NCI-H748 treated with DMSO at 0.1 percent for 48 hours (cell line): ENCODE measurements at regions not wholly inside any gene's neighbourhood (a gene's known extent, or its start where the extent isn't known, plus 50 kb on each side); places are given as distances from the start of the nearest gene placed in this dataset.
A peak's percentile ranks its signal among the peaks of the same experiment; 100 is the strongest.

Experiments
- DNase-seq: peaks from one replicate; lab custom pipeline; 2025; lab: John Stamatoyannopoulos, UW

DNA sequence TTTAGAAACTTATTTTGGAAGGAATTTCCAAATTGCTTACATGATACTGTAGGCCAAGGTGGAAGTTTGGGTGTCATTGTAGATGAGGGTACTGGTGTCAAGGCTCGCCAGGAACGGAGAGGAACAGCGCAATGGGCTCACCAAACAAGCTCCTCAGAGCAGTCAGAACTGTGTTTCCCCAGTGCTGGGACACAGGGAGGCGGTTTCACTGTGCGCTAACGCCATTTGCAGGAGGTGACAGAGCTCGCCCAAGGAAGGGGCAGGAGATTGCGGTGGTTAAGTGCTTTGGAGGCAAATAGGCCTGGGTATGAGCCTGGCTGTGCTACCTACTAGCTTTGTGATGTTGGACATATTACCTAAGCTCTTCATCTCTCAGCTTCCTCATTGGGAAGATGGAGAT, 57.3 kb downstream of the HHEX start:
- no peak for DNase-seq

DNA sequence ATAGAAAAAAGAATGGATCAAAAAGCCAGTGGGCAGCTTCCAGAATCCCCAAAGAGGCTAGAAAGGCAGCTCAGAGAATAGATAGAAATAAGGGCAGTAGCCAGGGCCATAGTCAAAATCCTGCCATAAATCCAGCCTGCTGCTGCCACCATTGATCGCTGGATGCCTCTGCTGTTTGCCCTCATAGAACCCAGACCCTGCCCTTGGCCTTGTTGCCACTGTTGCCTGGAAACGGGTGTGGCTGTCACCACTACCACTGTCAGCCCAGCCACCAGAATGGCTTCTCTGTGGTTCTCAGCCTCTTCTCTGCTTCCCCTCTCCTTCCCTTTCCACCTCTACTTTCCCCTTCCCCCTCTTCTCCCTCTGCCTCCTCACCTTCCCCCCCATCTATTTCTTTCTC, 57.8 kb downstream of the HHEX start:
- no peak for DNase-seq

DNA sequence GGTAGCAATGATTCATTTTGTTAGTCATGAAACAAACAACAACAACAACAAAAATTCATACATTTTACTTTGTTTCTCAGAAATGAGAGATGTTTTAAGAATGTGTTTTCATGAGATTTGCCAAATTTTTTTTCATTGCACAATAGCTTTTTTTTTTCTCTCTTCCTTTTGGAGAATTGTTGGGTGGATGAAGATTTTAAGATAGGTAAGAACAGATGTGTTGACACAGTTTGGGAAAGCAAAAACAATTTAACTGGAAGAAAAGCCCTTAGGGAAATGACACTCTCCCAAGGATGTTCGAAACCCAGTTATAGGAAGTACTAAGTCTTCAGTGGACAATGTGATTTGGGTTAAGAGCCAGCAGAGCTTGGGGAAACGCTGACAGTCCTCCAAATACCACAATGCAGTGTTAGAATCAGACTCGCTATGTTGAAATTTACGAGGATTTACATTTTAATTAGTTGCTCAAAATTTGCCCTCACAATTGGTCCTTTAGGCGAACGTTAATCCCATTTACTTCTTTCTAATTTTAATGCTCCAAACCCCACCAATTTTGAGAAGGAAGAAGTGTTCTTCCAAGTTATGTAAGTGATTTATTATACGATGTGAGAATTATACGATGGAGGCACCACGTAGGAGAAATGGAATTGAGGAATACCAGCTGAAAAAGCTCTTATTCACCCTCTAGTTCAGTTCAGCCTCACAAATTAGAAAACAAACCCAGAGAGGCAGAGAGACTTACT, 61.2 kb downstream of the HHEX start:
- DNase-seq, result no peak

DNA sequence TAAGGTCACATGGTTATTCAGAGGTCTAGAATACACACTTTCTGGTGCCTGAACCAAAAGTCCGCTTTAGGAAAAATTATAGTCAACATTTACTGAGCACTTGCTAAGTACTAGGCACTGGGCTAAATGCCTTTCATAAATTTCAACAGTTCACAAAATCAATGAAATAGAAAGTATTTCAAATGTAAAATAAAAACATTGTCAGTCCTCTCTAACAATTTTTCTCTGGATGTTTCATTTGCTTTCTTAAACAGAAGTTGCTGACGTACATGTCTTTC, 61.7 kb downstream of the HHEX start:
- DNase-seq, result no peak

DNA sequence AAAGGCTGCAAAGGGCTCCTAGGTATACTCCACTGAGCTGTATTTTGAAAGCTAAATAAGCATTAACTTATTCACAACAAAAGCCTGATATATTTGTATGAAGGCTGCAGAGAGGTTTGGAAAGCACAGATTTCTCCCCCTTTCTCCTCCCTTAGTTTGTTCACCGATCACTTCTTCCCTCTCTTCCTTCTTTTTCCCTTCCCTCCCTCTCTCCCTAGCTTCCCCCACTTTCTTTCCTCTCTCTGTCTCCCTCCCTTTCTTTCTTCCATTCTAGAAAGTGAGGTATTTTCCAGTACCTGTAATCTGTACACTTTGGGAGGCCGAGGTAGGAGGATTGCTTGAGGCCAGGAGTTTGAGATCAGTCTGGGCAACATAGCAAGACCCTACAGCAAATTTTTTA, 62.1 kb downstream of the HHEX start:
- no peak for DNase-seq

DNA sequence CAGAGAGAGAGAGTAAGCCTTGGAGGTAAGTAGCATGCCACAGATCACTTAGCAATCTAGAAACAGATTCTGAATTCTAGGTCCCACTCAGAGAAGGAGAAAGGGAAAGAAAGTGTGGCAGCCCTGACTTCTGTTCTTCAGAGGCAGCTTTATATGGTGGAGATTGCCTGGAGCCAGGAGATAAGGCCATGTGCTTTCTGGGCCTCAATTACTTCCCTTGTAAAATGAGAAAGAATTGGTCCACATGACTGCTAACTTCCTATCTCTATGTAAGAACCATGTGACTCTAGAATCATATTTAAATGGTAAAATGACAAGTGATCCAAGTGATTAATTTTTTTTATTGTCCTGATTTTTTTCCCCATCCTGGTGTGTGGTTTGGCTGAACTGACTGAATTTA, 64.1 kb downstream of the HHEX start:
- DNase-seq, result no peak

DNA sequence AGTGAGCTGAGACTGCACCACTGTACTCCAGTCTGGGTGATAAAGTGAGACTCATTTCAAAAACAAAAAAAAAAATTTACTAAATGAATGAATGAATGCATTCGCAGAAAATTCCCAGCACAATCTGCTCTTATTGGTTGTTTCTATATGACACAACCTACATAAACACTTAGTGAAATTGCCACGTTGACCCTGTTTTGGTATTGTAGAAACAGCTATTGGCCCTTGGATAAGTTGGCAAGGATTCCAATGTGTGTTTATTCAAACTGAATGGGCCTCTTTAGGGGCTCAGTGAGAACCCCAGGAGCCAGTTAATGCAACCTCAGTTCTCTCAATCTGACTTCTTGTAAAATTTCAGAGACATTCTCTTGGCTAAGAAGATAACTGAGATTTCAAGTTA, 66.0 kb downstream of the HHEX start:
- no peak for DNase-seq

DNA sequence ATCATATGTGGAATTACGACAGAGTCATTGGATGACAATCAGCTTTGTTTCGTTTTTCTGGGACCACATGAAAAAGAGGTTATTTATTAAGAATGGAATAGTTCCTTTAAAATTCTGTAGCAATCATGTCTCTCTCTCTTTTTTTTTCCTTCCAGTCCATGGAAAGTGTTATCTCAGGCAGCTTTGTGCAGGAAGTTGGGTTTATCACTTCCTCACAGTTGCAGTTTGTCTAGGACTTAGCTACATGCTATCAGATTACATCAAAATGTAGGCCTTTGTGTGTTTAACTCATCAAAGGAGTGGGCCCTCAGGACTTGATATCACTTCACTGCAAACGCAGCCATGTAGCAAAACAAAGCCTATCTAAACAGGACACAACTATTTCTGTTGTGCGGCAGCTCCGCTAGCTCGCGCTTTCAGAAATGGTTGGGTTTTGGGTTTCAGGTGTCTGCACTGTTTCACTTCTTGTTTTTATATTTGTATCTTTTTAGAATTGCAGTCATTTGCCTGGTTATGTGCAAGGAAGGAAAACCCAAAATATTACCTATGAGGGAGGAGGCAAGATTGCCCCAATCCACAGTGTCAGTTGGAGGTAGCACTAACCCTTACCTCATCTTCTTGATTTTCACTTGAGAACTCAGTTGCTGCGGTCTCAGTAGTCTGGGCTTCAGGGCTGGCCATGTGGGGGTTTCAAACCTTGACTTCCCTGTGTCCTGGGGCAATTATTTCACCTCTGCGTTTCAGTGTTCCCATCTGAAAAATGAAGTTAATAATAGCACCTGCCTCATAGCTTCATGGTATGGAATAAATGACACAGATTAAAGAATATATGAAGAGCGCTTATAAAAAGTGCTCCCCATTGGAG, 66.7 kb downstream of the HHEX start:
- no peak for DNase-seq

DNA sequence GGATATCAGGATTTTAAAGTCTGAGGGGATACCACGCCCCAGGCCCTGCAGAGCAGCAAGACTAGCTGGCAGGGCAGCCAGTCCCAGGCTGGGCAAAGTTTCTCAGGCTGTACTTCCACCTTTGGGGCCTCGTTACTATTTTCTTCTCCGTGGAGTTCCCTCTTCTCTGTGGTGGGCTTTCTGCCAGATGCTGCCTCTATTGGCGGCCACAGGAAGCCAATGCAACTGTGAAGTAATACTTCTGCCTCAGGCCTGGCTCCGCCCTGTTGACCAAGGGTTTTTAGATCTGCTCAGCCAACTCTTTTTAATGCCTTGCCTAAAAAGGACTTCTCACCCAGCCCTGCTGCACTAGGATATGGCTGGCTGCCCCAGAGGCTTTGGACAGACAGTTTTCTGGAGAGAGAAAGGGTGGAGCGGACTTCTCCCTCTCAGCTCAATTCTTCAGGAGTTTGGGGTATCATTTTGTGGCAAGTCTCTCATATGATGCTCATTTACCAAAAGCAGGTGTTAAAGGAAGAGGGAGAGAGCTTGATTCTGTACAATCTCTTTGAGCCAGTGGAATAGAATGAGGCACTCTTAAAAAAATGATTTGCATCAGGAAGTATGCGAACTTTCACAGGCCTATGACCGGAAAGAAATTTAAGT, 67.4 kb downstream of the HHEX start:
- no peak for DNase-seq

DNA sequence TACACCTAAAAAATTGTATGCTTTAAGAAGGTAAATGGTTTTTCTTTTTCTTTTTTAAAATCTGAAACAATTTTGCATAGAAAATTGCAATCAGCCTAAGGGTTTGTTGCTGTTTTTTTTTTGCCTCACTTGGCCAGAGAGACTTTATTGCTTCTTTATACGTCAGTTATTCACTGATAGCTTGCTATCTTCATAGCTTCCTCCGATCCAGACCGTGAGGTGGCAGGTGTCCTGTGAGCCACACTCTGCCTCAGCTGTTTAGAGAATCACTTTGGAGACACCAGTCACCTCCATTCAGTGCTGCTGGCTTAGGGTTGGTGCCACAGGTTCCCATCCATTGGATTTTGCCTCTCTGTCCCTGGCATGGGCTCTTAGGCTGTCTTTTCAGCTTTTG, 68.0 kb downstream of the HHEX start:
- no peak for DNase-seq

DNA sequence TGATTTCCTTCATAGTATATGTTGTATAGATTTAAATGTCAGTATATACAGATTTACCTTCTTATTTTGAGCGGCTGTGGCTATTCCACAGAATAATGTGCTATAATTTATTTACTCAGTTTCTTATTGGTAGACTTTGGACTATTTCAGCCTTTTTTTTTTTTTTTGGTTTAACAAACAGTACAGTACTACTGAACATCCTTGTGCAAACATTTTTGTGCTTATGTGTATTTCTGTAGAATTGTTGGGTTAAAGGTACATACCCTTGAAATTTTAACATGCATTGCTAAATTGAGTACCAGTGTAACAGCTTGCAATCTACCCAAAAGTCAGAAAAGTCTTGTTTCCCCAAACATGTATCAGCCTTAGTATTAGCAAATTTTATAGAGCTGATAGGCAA, 68.8 kb downstream of the HHEX start:
- no peak for DNase-seq

DNA sequence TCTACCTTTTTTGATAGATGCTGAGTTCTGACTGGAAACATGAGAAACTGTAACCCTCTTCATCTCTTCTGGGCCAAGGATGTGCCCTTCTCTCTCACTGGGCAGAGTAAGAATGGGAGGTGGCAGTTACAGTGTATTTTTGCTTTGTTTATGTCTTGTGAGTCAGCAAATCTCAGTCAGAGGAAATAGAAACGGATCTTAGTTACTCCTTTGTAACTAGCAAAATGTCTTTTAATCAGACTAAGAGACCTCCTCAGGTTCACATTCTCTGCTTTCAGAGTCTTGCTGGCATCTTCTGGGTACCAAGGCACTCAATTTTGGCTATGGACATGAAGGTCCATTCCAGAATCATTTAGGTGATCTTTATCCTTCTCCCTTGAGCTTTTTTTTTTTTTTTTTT, 70.9 kb downstream of the HHEX start:
- no peak for DNase-seq

DNA sequence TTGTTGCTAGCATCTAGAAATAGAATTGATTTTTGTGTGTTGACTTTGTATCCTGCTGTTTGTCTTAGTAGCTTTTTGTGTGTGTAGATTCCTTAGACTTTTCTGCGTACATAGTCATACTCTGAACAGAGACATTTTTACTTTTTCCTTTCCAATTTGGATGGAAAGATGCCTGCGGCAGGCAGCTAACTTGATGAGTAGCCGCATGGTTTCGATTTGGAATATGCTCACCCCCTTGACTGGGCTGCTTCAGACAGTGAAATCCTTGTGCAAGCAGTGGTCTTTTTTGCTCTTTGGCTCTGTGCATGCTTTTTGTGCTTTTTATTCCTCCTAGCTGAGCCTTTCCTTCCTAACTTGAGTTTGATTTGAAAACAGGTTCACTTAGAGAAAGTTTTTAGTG, 71.8 kb downstream of the HHEX start:
- DNase-seq, result no peak

DNA sequence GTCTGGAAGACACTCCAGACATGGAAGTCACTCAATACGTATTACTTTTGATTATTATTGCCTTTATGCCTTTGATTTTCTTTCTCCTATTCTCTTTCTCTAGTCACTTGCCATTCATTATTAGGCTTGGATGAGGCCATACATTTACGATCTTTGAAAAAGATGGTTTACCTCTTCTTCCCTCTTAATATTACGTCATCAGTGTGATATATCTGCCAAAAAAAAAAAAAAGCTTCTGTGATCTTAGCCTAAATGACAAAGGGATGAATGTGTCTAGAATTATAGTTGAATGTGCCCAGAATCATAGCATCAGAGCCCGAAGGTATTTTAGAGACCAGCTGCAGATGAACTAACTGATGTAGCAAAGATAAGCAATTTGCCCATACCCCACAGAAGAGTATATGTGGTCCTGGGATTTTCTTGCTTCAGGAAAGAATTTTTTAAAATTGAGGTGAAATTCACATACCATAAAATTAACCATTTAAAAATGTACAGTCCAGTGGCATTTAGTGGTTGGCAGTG, 73.9 kb downstream of the HHEX start:
- no peak for DNase-seq

DNA sequence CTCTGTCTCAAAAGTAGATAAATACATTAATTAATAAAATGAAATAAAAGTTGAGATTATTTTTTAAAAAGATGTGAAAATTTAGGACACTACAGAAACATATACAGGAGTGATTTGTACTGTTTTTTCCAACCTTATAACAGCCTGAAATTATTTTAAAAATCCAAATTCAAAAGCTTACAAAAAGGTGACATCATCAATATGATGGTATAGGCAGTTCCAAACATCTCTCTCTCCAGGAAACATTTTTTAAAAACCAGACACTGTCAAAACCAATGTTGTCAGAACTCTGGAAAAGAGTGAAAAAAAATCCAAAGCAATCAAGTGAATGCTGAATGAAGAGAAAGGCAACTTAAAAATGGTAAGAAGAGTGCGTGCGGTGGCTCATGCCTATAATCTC, 76.7 kb downstream of the HHEX start:
- DNase-seq, result no peak

DNA sequence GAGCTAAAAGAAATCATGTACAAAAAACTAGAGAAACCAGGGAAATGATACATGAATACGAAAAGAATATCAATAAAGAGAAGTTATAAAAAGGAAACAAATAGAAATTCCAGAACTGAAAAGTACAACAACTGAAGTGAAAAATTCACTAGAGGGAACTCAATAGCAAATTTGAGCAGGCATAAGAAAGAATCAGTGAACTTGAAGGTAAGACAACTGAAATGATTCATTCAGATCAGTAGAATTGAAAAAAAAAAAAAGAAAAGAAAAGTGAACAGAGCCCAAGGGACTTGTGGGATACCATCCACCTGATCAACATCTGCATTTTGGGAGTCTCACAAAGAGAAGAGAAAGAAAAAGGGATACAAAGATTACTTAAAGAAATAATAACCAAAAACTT, 78.3 kb downstream of the HHEX start:
- DNase-seq, result no peak

DNA sequence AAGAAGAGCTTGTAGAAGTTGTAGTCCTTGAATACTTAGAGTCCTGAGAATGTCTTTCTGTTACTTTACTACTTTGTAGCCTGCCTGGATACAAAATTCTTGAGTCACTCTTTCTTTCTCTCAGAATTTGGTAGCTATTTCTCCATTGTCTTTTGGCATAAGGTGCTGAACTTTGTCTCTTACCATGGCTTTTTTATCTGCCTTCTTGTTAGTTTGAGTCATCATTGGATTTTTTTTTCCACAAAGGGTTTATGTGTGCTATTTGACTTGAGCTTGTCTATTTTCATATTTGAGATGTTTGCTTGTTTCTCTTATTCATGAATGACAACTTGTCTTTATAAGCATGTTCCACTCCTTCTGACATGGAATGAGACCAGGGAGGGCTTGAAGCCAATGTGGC, 74.5 kb upstream of the EXOC6 start:
- no peak for DNase-seq

DNA sequence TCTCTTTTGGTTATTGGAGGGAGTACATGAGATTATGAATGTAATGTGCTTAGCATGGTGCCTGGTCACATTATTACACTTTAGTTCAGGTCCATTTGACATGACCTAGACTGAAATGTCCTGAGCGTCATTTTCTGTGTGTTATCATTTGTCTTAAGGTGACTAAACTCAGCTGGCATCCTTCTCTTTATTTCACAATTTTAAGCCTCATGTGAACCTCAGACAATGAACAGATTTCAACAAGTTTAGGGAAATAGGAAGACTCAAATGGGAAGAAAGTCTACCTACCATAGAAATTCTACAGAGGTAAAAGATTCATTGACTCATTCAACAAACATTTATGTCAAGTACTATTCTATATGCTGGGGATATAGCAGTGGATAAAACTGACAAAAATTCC, 70.2 kb upstream of the EXOC6 start:
- no peak for DNase-seq

DNA sequence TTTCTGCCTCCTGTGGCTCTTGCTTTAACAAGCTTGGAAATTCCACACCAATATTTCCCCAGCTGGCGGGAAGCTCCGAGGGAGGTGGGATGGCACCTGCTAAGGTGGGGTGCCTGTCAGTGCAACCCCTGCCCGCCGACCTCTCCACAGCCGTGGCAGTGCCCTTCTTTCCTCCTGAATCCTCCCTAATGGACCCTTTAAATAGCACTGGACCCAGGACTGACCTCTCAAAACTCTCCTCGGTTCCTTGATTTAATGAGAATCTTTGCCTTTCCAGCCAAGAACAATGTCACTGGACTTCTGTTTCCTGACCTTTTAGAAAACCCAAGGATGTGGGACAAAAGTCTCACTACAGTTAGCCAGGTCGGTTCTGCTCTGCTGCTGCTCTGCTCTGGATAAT, 63.2 kb upstream of the EXOC6 start:
- no peak for DNase-seq

DNA sequence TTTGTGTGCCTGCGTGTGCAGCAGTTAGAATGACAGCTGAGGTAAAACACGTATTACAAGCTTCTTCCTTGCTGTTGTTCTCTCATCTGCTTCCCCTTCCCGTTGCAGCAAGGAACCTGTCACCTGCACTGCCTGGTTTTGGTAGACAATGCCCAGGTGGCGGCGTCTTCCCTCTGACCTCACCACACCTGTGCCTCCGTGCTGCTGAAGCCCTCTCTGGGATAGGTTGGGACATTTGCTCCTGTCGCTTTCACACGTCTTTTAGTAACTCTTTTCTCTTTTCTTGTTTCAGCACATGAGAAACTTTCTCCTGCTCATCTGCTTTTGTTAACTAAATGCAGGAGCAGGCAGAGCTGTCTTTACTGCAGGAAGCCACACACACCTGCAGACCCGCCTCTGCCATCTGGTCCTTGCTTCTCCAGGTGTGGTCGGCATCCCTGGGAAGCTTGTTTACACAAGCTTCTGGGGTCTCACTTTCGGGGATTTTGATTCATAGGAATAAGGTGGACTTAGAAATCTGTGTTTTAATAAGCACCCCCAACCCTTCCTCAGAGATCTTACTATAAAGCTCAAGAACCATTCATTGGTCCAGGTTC, 60.7 kb upstream of the EXOC6 start:
- peak; percentile 1 for DNase-seq

DNA sequence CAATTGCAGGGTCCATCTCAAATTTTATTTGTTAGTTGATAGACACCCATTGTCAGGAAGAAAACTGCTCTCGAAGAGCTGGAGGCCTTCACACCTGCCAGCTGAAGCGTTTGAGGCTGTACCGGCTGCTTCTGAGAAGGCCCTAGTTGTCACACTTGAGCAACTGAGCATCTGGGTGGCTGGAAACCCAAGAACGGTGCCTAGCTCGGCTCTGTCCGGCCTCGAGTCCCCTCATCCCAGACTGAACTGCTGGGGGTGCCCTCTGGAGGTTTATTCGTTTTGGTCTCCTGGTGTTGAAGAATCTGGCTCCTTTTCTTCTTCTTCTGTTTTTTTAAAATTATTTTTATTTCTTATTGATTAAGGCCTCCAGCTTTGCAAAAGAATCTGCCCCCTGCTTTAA, 59.3 kb upstream of the EXOC6 start:
- DNase-seq, result no peak

DNA sequence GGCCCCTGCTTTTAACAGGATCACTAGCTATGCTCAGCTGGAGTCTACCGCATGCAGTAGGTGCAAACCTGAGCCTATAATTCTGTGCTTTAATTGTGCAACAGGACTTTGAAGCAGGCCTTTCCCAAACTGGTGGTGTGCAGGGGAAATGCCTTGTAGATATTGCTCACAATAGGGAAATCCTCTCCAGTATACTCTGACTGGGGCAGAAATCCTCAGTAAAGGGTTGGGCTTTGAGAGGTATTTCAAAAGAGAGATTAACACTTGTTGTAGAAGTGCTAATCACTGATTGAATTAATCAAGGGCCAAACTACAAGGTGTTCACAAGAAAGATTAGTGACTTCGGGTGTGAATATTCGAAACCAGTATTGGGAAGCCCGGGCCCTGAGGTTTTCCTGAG, 58.5 kb upstream of the EXOC6 start:
- DNase-seq, result no peak

DNA sequence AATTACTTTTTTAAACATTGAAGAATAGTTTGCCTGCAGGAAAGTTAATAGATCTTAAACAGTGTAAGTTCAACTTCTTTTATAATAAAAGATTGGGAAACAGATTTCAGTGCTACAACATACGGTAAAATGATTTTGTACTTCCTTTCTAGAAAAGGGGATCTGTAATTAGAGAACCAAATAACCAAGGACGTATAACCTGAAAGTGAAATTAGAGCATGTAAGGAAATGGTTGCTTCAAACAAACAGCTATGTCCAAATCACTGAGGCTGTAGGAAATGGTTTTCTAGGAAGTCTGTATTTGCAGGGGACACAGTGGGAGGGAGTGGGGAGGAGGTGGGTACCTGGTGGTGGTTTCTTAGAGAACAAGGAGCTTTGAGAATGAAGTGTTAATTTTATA, 57.9 kb upstream of the EXOC6 start:
- no peak for DNase-seq
